B cell (primary cell): ENCODE measurements at regions not wholly inside any gene's neighbourhood (a gene's known extent, or its start where the extent isn't known, plus 50 kb on each side); places are given as distances from the start of the nearest gene placed in this dataset.

Experiments
- ATAC-seq: fragments of 200-7000 bp; cut with Tn5 transposase; one replicate; pipeline ENCODE4 v1.10.0; 2021; ENCODE audit warnings: low read depth, mild to moderate bottlenecking, moderate number of reproducible peaks, moderate library complexity
- CTCF ChIA-PET: fragments of 350-600 bp; sonication (Branson Sonifier 250); formaldehyde crosslinking; loops from one replicate; lab custom pipeline; 2021; ENCODE audit warnings: antibody characterized with exemption, inconsistent platforms; lab: Charles Lee
- POLR2A ChIA-PET: fragments of 350-600 bp; sonication (Branson Sonifier 250); formaldehyde crosslinking; loops from one replicate; lab custom pipeline; 2021; ENCODE audit warnings: antibody characterized with exemption; lab: Charles Lee
- DNase-seq: peaks from one replicate; pipeline ENCODE4 v3.0.0; 2013
- H2AFZ ChIP-seq: 2 replicates; pipeline ENCODE4 v1.6.1; 2012; ENCODE audit warnings: mild to moderate bottlenecking, low read depth, low read length; ENCODE audit not compliant: insufficient read depth, poor library complexity, severe bottlenecking
- H3K27ac ChIP-seq, 2 donors: 1 replicate in 1 of 2; 2 replicates in 1 of 2; pipeline ENCODE4 v1.5.1; 2012 to 2013; ENCODE audit warnings: low read length in 2 of 2, mild to moderate bottlenecking in 2 of 2, moderate library complexity in 1 of 2
- H3K27me3 ChIP-seq, 4 experiments: fragments of 200-600 bp in 1 of 4; sonication (generic) in 1 of 4; replicated peaks in 1 of 4; 1 replicate in 2 of 4; 2 replicates in 2 of 4; pipeline versions ENCODE4 v1.6.1 to v1.7.0; 2013 to 2016; ENCODE audit warnings: low read length in 3 of 4, mild to moderate bottlenecking in 2 of 4, mixed read lengths in 1 of 4, moderate library complexity in 1 of 4; ENCODE audit not compliant: insufficient read depth in 4 of 4, control insufficient read depth in 3 of 4; ENCODE audit errors: control extremely low read depth in 1 of 4
- H3K36me3 ChIP-seq, 2 experiments: replicated peaks in 1 of 2; 1 replicate in 1 of 2; 2 replicates in 1 of 2; pipeline versions ENCODE4 v1.6.1 to v1.7.1; 2013; ENCODE audit warnings: low read length in 1 of 2; ENCODE audit not compliant: insufficient read depth in 2 of 2, control insufficient read depth in 1 of 2; ENCODE audit errors: control extremely low read depth in 1 of 2, extremely low read depth in 1 of 2
- H3K4me1 ChIP-seq, 2 donors: fragments of 200-600 bp in 1 of 2; sonication (generic) in 1 of 2; 1 replicate in 1 of 2; 2 replicates in 1 of 2; pipeline versions ENCODE4 v1.5.1 to v1.6.1; 2013 to 2017; ENCODE audit warnings: low read length in 2 of 2; ENCODE audit not compliant: control insufficient read depth in 2 of 2, insufficient read depth in 2 of 2
- H3K4me2 ChIP-seq: replicated peaks from 2 replicates; pipeline ENCODE3; 2012; ENCODE audit warnings: mild to moderate bottlenecking, low read depth, low read length; ENCODE audit not compliant: poor library complexity, severe bottlenecking
- H3K4me3 ChIP-seq, 5 experiments: fragments of 200-600 bp in 1 of 5; sonication (generic) in 1 of 5; 1 replicate in 3 of 5; 2 replicates in 2 of 5; pipeline versions ENCODE4 v1.5.1 to v1.7.0; 2011 to 2016; ENCODE audit warnings: low read length in 4 of 5, mild to moderate bottlenecking in 4 of 5, low read depth in 2 of 5, control low read depth in 1 of 5, moderate library complexity in 1 of 5; ENCODE audit not compliant: insufficient read depth in 1 of 5; ENCODE audit errors: control extremely low read depth in 1 of 5, extremely low read depth in 1 of 5
- H3K79me2 ChIP-seq: fragments of 200-600 bp; sonication (generic); one replicate; pipeline ENCODE4 v1.6.0; 2016; ENCODE audit warnings: low read length; ENCODE audit not compliant: control insufficient read depth, insufficient read depth
- H3K9ac ChIP-seq: fragments of 200-600 bp; sonication (generic); 2 replicates; pipeline ENCODE4 v1.6.1; 2017; ENCODE audit warnings: mild to moderate bottlenecking, low read length, moderate library complexity
- H3K9me3 ChIP-seq, 3 donors: one replicate each; pipeline versions ENCODE4 v1.6.1 to v1.7.1; 2013; ENCODE audit warnings: low read length in 2 of 3; ENCODE audit not compliant: control insufficient read depth in 2 of 3, insufficient read depth in 1 of 3; ENCODE audit errors: control extremely low read depth in 1 of 3
- H4K20me1 ChIP-seq: 2 replicates; pipeline ENCODE4 v1.6.0; 2012; ENCODE audit warnings: mild to moderate bottlenecking, low read length; ENCODE audit not compliant: insufficient read depth, control insufficient read depth, poor library complexity, severe bottlenecking
- H3K27ac Mint-ChIP-seq: one replicate; pipeline ENCODE4 v1.8.0; 2021; ENCODE audit warnings: mixed read lengths
- H3K27me3 Mint-ChIP-seq: one replicate; pipeline ENCODE4 v1.8.0; 2021; ENCODE audit warnings: mixed read lengths
- H3K4me1 Mint-ChIP-seq: one replicate; pipeline ENCODE4 v1.8.0; 2021; ENCODE audit warnings: mixed read lengths
- H3K4me3 Mint-ChIP-seq: one replicate; pipeline ENCODE4 v1.8.0; 2021; ENCODE audit warnings: mixed read lengths
- H3K9me3 Mint-ChIP-seq: one replicate; pipeline ENCODE4 v1.8.0; 2022; ENCODE audit warnings: mixed read lengths; ENCODE audit not compliant: insufficient read depth
- CTCF ChIP-seq: fragments of 200-600 bp; IDR thresholded peaks from one replicate; pipeline ENCODE4 v1.8.0; 2022; ENCODE audit warnings: antibody characterized with exemption, mild to moderate bottlenecking
- EZH2 ChIP-seq: IDR thresholded peaks from 2 replicates; pipeline ENCODE4 v1.6.1; 2012; ENCODE audit warnings: borderline replicate concordance, low read depth, mild to moderate bottlenecking, moderate library complexity, low read length; ENCODE audit not compliant: insufficient read depth, poor library complexity, severe bottlenecking
- WGBS: methylation state at CpG from one replicate; pipeline ENCODE4 v1.1.5; 2013; ENCODE audit warnings: missing lambda C conversion rate; ENCODE audit not compliant: insufficient coverage; 5-methylcytosine and 5-hydroxymethylcytosine counted together
- intact Hi-C: fragments of 100-400 bp; cut with micrococcal nuclease; formaldehyde crosslinking; loops from one replicate; pipeline ENCODE4 v1.10.0; 2022

GRCh38 chr7:95693551-95694333, 78.6 kb upstream of the DYNC1I1 start:
- POLR2A ChIA-PET, result no interaction called here
- intact Hi-C loops, result no loop called here
- CTCF ChIA-PET, result interaction anchor here (1.2 to 11.1 kb wide), 4 partner anchors 12 to 180 kb away, joined by 3 to 695 read pairs (median 16); no protein-coding TSS in a partner anchor

More at GRCh38 chr7:95693551-95694333, 78.6 kb upstream of the DYNC1I1 start:
- Histone ChIP-seq H3K79me2 (no peaks in the 10 kb centered on the region), H2AFZ (no peak overlapping the region), H3K9ac (no peak overlapping the region), H4K20me1 (no peaks in the 10 kb centered on the region), H3K4me1 (peaks cover 0 to 4% of the 10 kb centered on the region in 2 donors), H3K9me3 (no peaks in the 10 kb centered on the region), H3K4me3 (no peak overlapping the region), H3K36me3 (no peaks in the 10 kb centered on the region), H3K4me2 (no peak overlapping the region), H3K27me3 (peaks cover 0 to 5% (median 0%) of the 10 kb centered on the region in 4 experiments), H3K27ac (no peak overlapping the region)
- TF ChIP-seq EZH2 (no peak), CTCF (no peak)
- Mint-ChIP-seq H3K4me1 (peaks cover 4% of the 10 kb centered on the region), H3K27ac (no peak overlapping the region), H3K27me3 (peaks cover 17% of the 10 kb centered on the region), H3K9me3 (no peaks in the 10 kb centered on the region), H3K4me3 (no peak overlapping the region)
- DNase-seq (no peak), ATAC-seq (no peak)
- WGBS, result 81% methylated on average over 2 of the region's 5 CpGs
